OCI-M1 (cell line): ENCODE measurements at regions not wholly inside any gene's neighbourhood (a gene's known extent, or its start where the extent isn't known, plus 50 kb on each side); places are given as distances from the start of the nearest gene placed in this dataset.

ENCODE experiments used
- DNase-seq: peaks from one replicate; lab custom pipeline; 2025; lab: John Stamatoyannopoulos, UW

GRCh38 chr11:108994887-108995286 is 330.0 kb downstream of the DDX10 start:
- DNase-seq, result peak; percentile 92

- DNase-seq, result no peak
These were observed 333.0 kb downstream of the DDX10 start for GRCh38 chr11:108997826-108998225.

- no peak for DNase-seq
These were observed 335.7 kb downstream of the DDX10 start for GRCh38 chr11:109000531-109000930.

GRCh38 chr11:109001585-109001984 is 336.7 kb downstream of the DDX10 start:
- no peak for DNase-seq

- no peak for DNase-seq
These were observed 348.1 kb downstream of the DDX10 start for GRCh38 chr11:109012991-109013390.

- no peak for DNase-seq
These were observed 350.4 kb downstream of the DDX10 start for GRCh38 chr11:109015283-109015682.

GRCh38 chr11:109016724-109017123 is 351.9 kb downstream of the DDX10 start:
- DNase-seq, result no peak

GRCh38 chr11:109017489-109017888 is 352.6 kb downstream of the DDX10 start:
- no peak for DNase-seq

- no peak for DNase-seq
These were observed 353.8 kb downstream of the DDX10 start for GRCh38 chr11:109018639-109019038.

- no peak for DNase-seq
These were observed 354.6 kb downstream of the DDX10 start for GRCh38 chr11:109019342-109019936.

- DNase-seq, result no peak
These were observed 358.2 kb downstream of the DDX10 start for GRCh38 chr11:109023036-109023435.

- no peak for DNase-seq
These were observed 362.1 kb downstream of the DDX10 start for GRCh38 chr11:109026891-109027489.

- DNase-seq, result no peak
These were observed 363.0 kb downstream of the DDX10 start for GRCh38 chr11:109027851-109028250.

- no peak for DNase-seq
These were observed 365.1 kb downstream of the DDX10 start for GRCh38 chr11:109029927-109030326.

- no peak for DNase-seq
These were observed 368.9 kb downstream of the DDX10 start for GRCh38 chr11:109033627-109034338.

GRCh38 chr11:109034339-109034696 is 369.4 kb downstream of the DDX10 start:
- DNase-seq, result no peak

GRCh38 chr11:109035284-109035683 is 370.4 kb downstream of the DDX10 start:
- no peak for DNase-seq

- DNase-seq, result no peak
These were observed 371.1 kb downstream of the DDX10 start for GRCh38 chr11:109036011-109036410.

- no peak for DNase-seq
These were observed 373.2 kb downstream of the DDX10 start for GRCh38 chr11:109037856-109038780.

GRCh38 chr11:109039611-109040010 is 374.7 kb downstream of the DDX10 start:
- DNase-seq, result no peak

GRCh38 chr11:109040303-109040702 is 375.4 kb downstream of the DDX10 start:
- peak; percentile 47 for DNase-seq

- peak; percentile 71 for DNase-seq
These were observed 377.0 kb downstream of the DDX10 start for GRCh38 chr11:109041876-109042275.
